GM23248 (cell line): ENCODE measurements at regions not wholly inside any gene's neighbourhood (a gene's known extent, or its start where the extent isn't known, plus 50 kb on each side); places are given as distances from the start of the nearest gene placed in this dataset.

Experiments
- EZH2 ChIP-seq: fragments of 200-600 bp; sonication (generic); IDR thresholded peaks from 2 replicates; pipeline ENCODE4 v1.6.1; 2018; ENCODE audit warnings: antibody characterized with exemption, mild to moderate bottlenecking; ENCODE audit not compliant: insufficient read depth, poor library complexity, severe bottlenecking
- EZH2phosphoT487 ChIP-seq: fragments of 200-600 bp; sonication (generic); IDR thresholded peaks from 2 replicates; pipeline ENCODE4 v1.6.1; 2018; ENCODE audit warnings: antibody characterized with exemption, moderate library complexity, mild to moderate bottlenecking, low read depth; ENCODE audit not compliant: insufficient read depth

GRCh38 chr2:12343141-12343540 is 373.6 kb upstream of the TRIB2 start:
- no peak for TF ChIP-seq EZH2phosphoT487
- no peak for TF ChIP-seq EZH2
